Esophagus muscularis mucosa (tissue), 4 donors: ENCODE measurements at regions not wholly inside any gene's neighbourhood (a gene's known extent, or its start where the extent isn't known, plus 50 kb on each side); places are given as distances from the start of the nearest gene placed in this dataset.
"Not testable (repeated sequence)": the region's sequence is repeated elsewhere in the genome, so short reads cannot be mapped to it uniquely, and the experiment has no call there.

Experiments used
- EP300 ChIP-seq: sonication (generic); formaldehyde crosslinking; IDR thresholded peaks from one replicate; pipeline ENCODE4 v1.6.1; 2017; ENCODE audit warnings: antibody characterized with exemption
- POLR2AphosphoS5 ChIP-seq, 2 donors: sonication (generic); formaldehyde crosslinking; IDR thresholded peaks; one replicate each; pipeline ENCODE4 v1.6.1; 2017; ENCODE audit warnings: antibody characterized with exemption in 2 of 2
- TF ChIP-seq, protein P1 (sequence below), 3 experiments: fragments of 200-600 bp in 2 of 3; fragments of 450-650 bp in 1 of 3; sonication (generic) in 2 of 3; IDR thresholded peaks; one replicate each; pipeline ENCODE4 v1.5.1; 2017 to 2019; ENCODE audit warnings: antibody characterized with exemption in 3 of 3, mild to moderate bottlenecking in 2 of 3, moderate library complexity in 1 of 3

DNA sequence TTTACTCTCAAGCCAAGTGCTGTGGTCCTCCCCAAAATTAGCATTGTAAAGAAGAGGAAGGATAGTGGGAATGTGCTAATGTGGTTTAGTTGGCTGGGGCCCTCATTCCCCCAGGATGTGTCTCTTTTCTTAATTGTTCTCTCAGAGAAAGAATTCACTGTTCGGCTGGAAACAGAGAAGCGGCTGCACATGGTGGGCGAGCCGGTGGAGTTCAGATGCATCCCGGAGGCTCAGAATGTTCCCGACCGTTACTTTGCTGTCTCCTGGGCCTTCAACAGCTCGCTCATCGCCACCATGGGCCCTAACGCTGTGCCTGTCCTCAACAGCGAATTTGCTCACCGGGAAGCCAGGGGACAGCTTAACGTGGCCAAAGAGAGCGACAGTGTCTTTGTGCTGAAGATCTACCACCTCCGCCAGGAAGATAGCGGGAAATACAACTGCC is 3053.2 kb downstream of the RPIA start:
- TF ChIP-seq, protein P1, sequence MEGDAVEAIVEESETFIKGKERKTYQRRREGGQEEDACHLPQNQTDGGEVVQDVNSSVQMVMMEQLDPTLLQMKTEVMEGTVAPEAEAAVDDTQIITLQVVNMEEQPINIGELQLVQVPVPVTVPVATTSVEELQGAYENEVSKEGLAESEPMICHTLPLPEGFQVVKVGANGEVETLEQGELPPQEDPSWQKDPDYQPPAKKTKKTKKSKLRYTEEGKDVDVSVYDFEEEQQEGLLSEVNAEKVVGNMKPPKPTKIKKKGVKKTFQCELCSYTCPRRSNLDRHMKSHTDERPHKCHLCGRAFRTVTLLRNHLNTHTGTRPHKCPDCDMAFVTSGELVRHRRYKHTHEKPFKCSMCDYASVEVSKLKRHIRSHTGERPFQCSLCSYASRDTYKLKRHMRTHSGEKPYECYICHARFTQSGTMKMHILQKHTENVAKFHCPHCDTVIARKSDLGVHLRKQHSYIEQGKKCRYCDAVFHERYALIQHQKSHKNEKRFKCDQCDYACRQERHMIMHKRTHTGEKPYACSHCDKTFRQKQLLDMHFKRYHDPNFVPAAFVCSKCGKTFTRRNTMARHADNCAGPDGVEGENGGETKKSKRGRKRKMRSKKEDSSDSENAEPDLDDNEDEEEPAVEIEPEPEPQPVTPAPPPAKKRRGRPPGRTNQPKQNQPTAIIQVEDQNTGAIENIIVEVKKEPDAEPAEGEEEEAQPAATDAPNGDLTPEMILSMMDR (IDR thresholded peaks at IDR 0.05) = not testable (repeated sequence)
- not testable (repeated sequence) for TF ChIP-seq EP300; POLR2AphosphoS5 (IDR thresholded peaks at IDR 0.05)
